WTC11 (cell line): ENCODE measurements at regions not wholly inside any gene's neighbourhood (a gene's known extent, or its start where the extent isn't known, plus 50 kb on each side); places are given as distances from the start of the nearest gene placed in this dataset.

Experiments
- ATAC-seq: fragments of 200-7000 bp; cut with Tn5 transposase; 2 replicates; pipeline ENCODE4 v1.10.0; 2021; ENCODE audit warnings: mild to moderate bottlenecking, moderate library complexity
- CTCF ChIA-PET: fragments of 300-600 bp; sonication (Branson Sonifier 250); formaldehyde crosslinking; loops from one replicate; lab custom pipeline; 2021; ENCODE audit warnings: antibody characterized with exemption; lab: Charles Lee
- POLR2A ChIA-PET: fragments of 350-600 bp; sonication (Branson Sonifier 250); formaldehyde crosslinking; loops from one replicate; lab custom pipeline; 2021; ENCODE audit warnings: antibody characterized with exemption; lab: Charles Lee
- DNase-seq: peaks from one replicate; pipeline ENCODE4 v3.0.0; 2021; ENCODE audit warnings: low spot score
- H3K27ac Mint-ChIP-seq: 2 replicates; pipeline ENCODE4 v1.8.0; 2021; ENCODE audit warnings: mixed read lengths
- H3K27me3 Mint-ChIP-seq: 2 replicates; pipeline ENCODE4 v1.8.0; 2021; ENCODE audit warnings: low read depth, mild to moderate bottlenecking, moderate library complexity, mixed read lengths
- H3K36me3 Mint-ChIP-seq: 2 replicates; pipeline ENCODE4 v1.8.0; 2021; ENCODE audit warnings: mixed read lengths
- H3K4me1 Mint-ChIP-seq: 2 replicates; pipeline ENCODE4 v1.8.0; 2022; ENCODE audit warnings: mixed read lengths
- H3K4me3 Mint-ChIP-seq: 2 replicates; pipeline ENCODE4 v1.8.0; 2021; ENCODE audit warnings: mild to moderate bottlenecking, moderate library complexity, mixed read lengths
- H3K9me3 Mint-ChIP-seq: 2 replicates; pipeline ENCODE4 v1.8.0; 2021; ENCODE audit warnings: mixed read lengths
- ATF6 ChIP-seq: sonication (generic); formaldehyde crosslinking; IDR thresholded peaks from 2 replicates; pipeline ENCODE4 v1.8.1; 2023; ENCODE audit warnings: mild to moderate bottlenecking, missing genetic modification reagents
- CBFB ChIP-seq: sonication (generic); formaldehyde crosslinking; IDR thresholded peaks from 2 replicates; pipeline ENCODE4 v1.8.1; 2022; ENCODE audit warnings: mild to moderate bottlenecking, low read depth, missing genetic modification reagents
- ELF4 ChIP-seq: sonication (generic); formaldehyde crosslinking; IDR thresholded peaks from 2 replicates; pipeline ENCODE4 v1.8.1; 2022; ENCODE audit warnings: low read depth, mild to moderate bottlenecking, moderate library complexity, missing genetic modification reagents
- EMX1 ChIP-seq: fragments of 250-450 bp; sonication (Bioruptor Pico); IDR thresholded peaks from 2 replicates; pipeline ENCODE4 v1.8.0; 2021; ENCODE audit warnings: mild to moderate bottlenecking
- FOXJ3 ChIP-seq: sonication (generic); formaldehyde crosslinking; IDR thresholded peaks from 2 replicates; pipeline ENCODE4 v1.9.0; 2021; ENCODE audit warnings: missing genetic modification reagents, mild to moderate bottlenecking, borderline replicate concordance
- FOXP1 ChIP-seq: sonication (generic); formaldehyde crosslinking; IDR thresholded peaks from 2 replicates; pipeline ENCODE4 v1.8.0; 2022; ENCODE audit warnings: missing genetic modification reagents, mild to moderate bottlenecking, moderate library complexity, borderline replicate concordance
- GABPB1 ChIP-seq: sonication (generic); formaldehyde crosslinking; IDR thresholded peaks from 2 replicates; pipeline ENCODE4 v1.8.1; 2023; ENCODE audit warnings: mild to moderate bottlenecking, missing genetic modification reagents
- IRF1 ChIP-seq: sonication (generic); formaldehyde crosslinking; IDR thresholded peaks from 2 replicates; pipeline ENCODE4 v1.8.0; 2023; ENCODE audit warnings: missing genetic modification reagents
- IRF2 ChIP-seq: sonication (generic); formaldehyde crosslinking; IDR thresholded peaks from 2 replicates; pipeline ENCODE4 v1.8.0; 2022; ENCODE audit warnings: low read depth, missing genetic modification reagents, borderline replicate concordance
- PRDM15 ChIP-seq: sonication (generic); formaldehyde crosslinking; IDR thresholded peaks from 2 replicates; pipeline ENCODE4 v1.8.0; 2022; ENCODE audit warnings: missing genetic modification reagents
- RELA ChIP-seq: sonication (generic); formaldehyde crosslinking; IDR thresholded peaks from 2 replicates; pipeline ENCODE4 v1.8.1; 2022; ENCODE audit warnings: missing genetic modification reagents, mild to moderate bottlenecking, borderline replicate concordance
- SOX15 ChIP-seq: fragments of 250-450 bp; sonication (Bioruptor Pico); IDR thresholded peaks from 2 replicates; pipeline ENCODE4 v1.9.0; 2021; ENCODE audit warnings: mild to moderate bottlenecking
- SP1 ChIP-seq: sonication (generic); formaldehyde crosslinking; conservative IDR thresholded peaks from 2 replicates; pipeline ENCODE4 v1.8.1; 2022; ENCODE audit warnings: missing genetic modification reagents
- USF1 ChIP-seq: sonication (generic); formaldehyde crosslinking; IDR thresholded peaks from 2 replicates; pipeline ENCODE4 v1.8.0; 2022; ENCODE audit warnings: mild to moderate bottlenecking, missing genetic modification reagents
- ZMAT4 ChIP-seq: fragments of 250-450 bp; sonication (Bioruptor Pico); IDR thresholded peaks from 2 replicates; pipeline ENCODE4 v1.9.0; 2021; ENCODE audit warnings: mild to moderate bottlenecking
- ZNF138 ChIP-seq: sonication (generic); formaldehyde crosslinking; conservative IDR thresholded peaks from 2 replicates; pipeline ENCODE4 v1.8.1; 2022; ENCODE audit warnings: mild to moderate bottlenecking, moderate library complexity, missing genetic modification reagents
- ZNF396 ChIP-seq: fragments of 250-450 bp; sonication (Bioruptor Pico); IDR thresholded peaks from 2 replicates; pipeline ENCODE4 v1.8.0; 2021; ENCODE audit warnings: mild to moderate bottlenecking, moderate library complexity, borderline replicate concordance
- ZNF423 ChIP-seq: fragments of 250-450 bp; sonication (Bioruptor Pico); IDR thresholded peaks from 2 replicates; pipeline ENCODE4 v2.1.2; 2022; ENCODE audit warnings: mild to moderate bottlenecking, moderate library complexity

- POLR2A ChIA-PET: no interaction called here
- Mint-ChIP-seq H3K4me3 (no peak overlapping the region), H3K27ac (no peak overlapping the region), H3K4me1 (peaks cover 5% of the 10 kb centered on the region), H3K36me3 (0 out of 2 replicates have a peak, but pooled peaks cover 3% of the 10 kb centered on the region), H3K27me3 (0 out of 2 replicates have a peak, but pooled peaks cover 2% of the 10 kb centered on the region), H3K9me3 (peaks cover 6% of the 10 kb centered on the region)
- no peak for TF ChIP-seq EMX1 (CRISPR knock-in tag)
- no peak for TF ChIP-seq SP1
- TF ChIP-seq GABPB1: no peak
- TF ChIP-seq RELA (CRISPR knock-in tag): no peak
- CTCF ChIA-PET: no interaction called here
- ATAC-seq (no peak), DNase-seq (no peak)
Observed at GRCh38 chr21:41011951-41012366, 156.0 kb upstream of the BACE2 start.

GRCh38 chr21:41012425-41012824 is 155.5 kb upstream of the BACE2 start:
- peaks cover 5% of the 10 kb centered on the region for H3K4me1 Mint-ChIP-seq
- H3K4me3 Mint-ChIP-seq: no peak overlapping the region
- ChIA-PET POLR2A (no interaction called here), CTCF (no interaction called here)
- H3K9me3 Mint-ChIP-seq: peaks cover 6% of the 10 kb centered on the region
- DNase-seq (no peak), ATAC-seq (no peak)
- 0 out of 2 replicates have a peak, but pooled peaks cover 2% of the 10 kb centered on the region for H3K27me3 Mint-ChIP-seq
- 0 out of 2 replicates have a peak, but pooled peaks cover 3% of the 10 kb centered on the region for H3K36me3 Mint-ChIP-seq
- no peak overlapping the region for H3K27ac Mint-ChIP-seq
- no peak for TF ChIP-seq ZNF138
- no peak for TF ChIP-seq FOXP1
- no peak for TF ChIP-seq ELF4
- no peak for TF ChIP-seq ZNF423 (CRISPR knock-in tag)
- no peak for TF ChIP-seq CBFB
- TF ChIP-seq IRF1: no peak

GRCh38 chr21:41016472-41016871 is 151.5 kb upstream of the BACE2 start:
- no peaks in the 10 kb centered on the region for H3K27me3 Mint-ChIP-seq
- no peaks in the 10 kb centered on the region for H3K9me3 Mint-ChIP-seq
- DNase-seq (no peak), ATAC-seq (no peak)
- H3K36me3 Mint-ChIP-seq: no peaks in the 10 kb centered on the region
- H3K4me1 Mint-ChIP-seq: no peaks in the 10 kb centered on the region
- no peak for TF ChIP-seq FOXJ3
- no peak for TF ChIP-seq PRDM15 (CRISPR knock-in tag)
- TF ChIP-seq ZMAT4 (CRISPR knock-in tag): no peak
- no peak for TF ChIP-seq USF1 (CRISPR knock-in tag)
- TF ChIP-seq IRF2 (CRISPR knock-in tag): no peak
- TF ChIP-seq ZNF396 (CRISPR knock-in tag): no peak
- no peak for TF ChIP-seq SOX15 (CRISPR knock-in tag)
- no peak for TF ChIP-seq IRF1
- TF ChIP-seq ATF6 (CRISPR knock-in tag): no peak
- CTCF ChIA-PET: no interaction called here
- H3K27ac Mint-ChIP-seq: no peak overlapping the region
- POLR2A ChIA-PET: no interaction called here
- no peak overlapping the region for H3K4me3 Mint-ChIP-seq
